GM21825 (cell line): ENCODE measurements at regions not wholly inside any gene's neighbourhood (a gene's known extent, or its start where the extent isn't known, plus 50 kb on each side); places are given as distances from the start of the nearest gene placed in this dataset.

Experiments
- ATAC-seq: cut with Tn5 transposase; IDR thresholded peaks from one replicate; pipeline ENCODE4 v1.9.1; 2021; ENCODE audit warnings: mild to moderate bottlenecking, moderate library complexity; ENCODE audit not compliant: unreplicated experiment

GRCh38 chr12:13451776-13452175, 255.2 kb downstream of the EMP1 start:
- no peak for ATAC-seq

- no peak for ATAC-seq
Measured at GRCh38 chr12:13450231-13451080, 253.9 kb downstream of the EMP1 start.

GRCh38 chr12:13444076-13444475, 247.6 kb downstream of the EMP1 start:
- ATAC-seq: no peak

- no peak for ATAC-seq
Measured at GRCh38 chr12:13443498-13443897, 247.0 kb downstream of the EMP1 start.

GRCh38 chr12:13443028-13443427, 246.5 kb downstream of the EMP1 start:
- no peak for ATAC-seq

GRCh38 chr12:13442457-13442856, 245.9 kb downstream of the EMP1 start:
- ATAC-seq: no peak

- no peak for ATAC-seq
Measured at GRCh38 chr12:13440844-13441243, 244.3 kb downstream of the EMP1 start.

- no peak for ATAC-seq
Measured at GRCh38 chr12:13437541-13437940, 241.0 kb downstream of the EMP1 start.

GRCh38 chr12:13436696-13437391, 240.3 kb downstream of the EMP1 start:
- no peak for ATAC-seq

- ATAC-seq: no peak
Measured at GRCh38 chr12:13436182-13436581, 239.7 kb downstream of the EMP1 start.

- no peak for ATAC-seq
Measured at GRCh38 chr12:13435235-13435933, 238.9 kb downstream of the EMP1 start.

- no peak for ATAC-seq
Measured at GRCh38 chr12:13433768-13434167, 237.2 kb downstream of the EMP1 start.

GRCh38 chr12:13431041-13431440, 234.5 kb downstream of the EMP1 start:
- ATAC-seq: no peak

- ATAC-seq: no peak
Measured at GRCh38 chr12:13428538-13429265, 232.2 kb downstream of the EMP1 start.

- no peak for ATAC-seq
Measured at GRCh38 chr12:13425766-13426165, 229.2 kb downstream of the EMP1 start.

GRCh38 chr12:13422291-13422690, 225.8 kb downstream of the EMP1 start:
- no peak for ATAC-seq

- ATAC-seq: no peak
Measured at GRCh38 chr12:13417516-13417915, 221.0 kb downstream of the EMP1 start.

GRCh38 chr12:13411287-13411686, 214.8 kb downstream of the EMP1 start:
- ATAC-seq: no peak

GRCh38 chr12:13405961-13406703, 209.6 kb downstream of the EMP1 start:
- ATAC-seq: no peak
